Muscle of leg (tissue), 3 donors: ENCODE measurements at regions not wholly inside any gene's neighbourhood (a gene's known extent, or its start where the extent isn't known, plus 50 kb on each side); places are given as distances from the start of the nearest gene placed in this dataset.

Experiments used
- DNase-seq: peaks from one replicate; pipeline ENCODE4 v3.0.0; 2013
- H3K27ac ChIP-seq: one replicate; pipeline ENCODE4 v1.5.1; 2013; ENCODE audit warnings: mild to moderate bottlenecking, low read length, control low read depth
- H3K27me3 ChIP-seq: one replicate; pipeline ENCODE4 v1.6.1; 2013; ENCODE audit warnings: low read length; ENCODE audit not compliant: control insufficient read depth, insufficient read depth
- H3K36me3 ChIP-seq: one replicate; pipeline ENCODE4 v1.6.1; 2013; ENCODE audit warnings: low read length; ENCODE audit not compliant: control insufficient read depth, insufficient read depth
- H3K4me1 ChIP-seq: one replicate; pipeline ENCODE4 v1.6.1; 2013; ENCODE audit warnings: low read length; ENCODE audit not compliant: control insufficient read depth, insufficient read depth
- H3K4me3 ChIP-seq: one replicate; pipeline ENCODE4 v1.5.1; 2013; ENCODE audit warnings: low read length, control low read depth
- H3K9me3 ChIP-seq: replicated peaks from 2 replicates; pipeline ENCODE4 v1.6.1; 2013; ENCODE audit warnings: low read depth, low read length; ENCODE audit not compliant: control insufficient read depth
- WGBS: methylation state at CpG from one replicate; pipeline ENCODE4 v1.1.5; 2013; ENCODE audit warnings: missing lambda C conversion rate; ENCODE audit not compliant: insufficient coverage; 5-methylcytosine and 5-hydroxymethylcytosine counted together

- WGBS, result no CpG with 5 or more reads among the region's 2 CpGs
- H3K27ac ChIP-seq, result no peak overlapping the region
- H3K4me1 ChIP-seq, result peaks cover 2% of the 10 kb centered on the region
- no peak for DNase-seq
- no peaks in the 10 kb centered on the region for H3K36me3 ChIP-seq
- H3K27me3 ChIP-seq, result no peaks in the 10 kb centered on the region
- H3K9me3 ChIP-seq, result no peaks in the 10 kb centered on the region
- H3K4me3 ChIP-seq, result no peak overlapping the region
These were observed 212.7 kb upstream of the JUN start for GRCh38 chr1:58996341-58997059.

- Histone ChIP-seq H3K9me3 (no peaks in the 10 kb centered on the region), H3K4me3 (no peak overlapping the region), H3K27ac (no peak overlapping the region), H3K36me3 (no peaks in the 10 kb centered on the region), H3K27me3 (no peaks in the 10 kb centered on the region), H3K4me1 (peaks cover 2% of the 10 kb centered on the region)
- WGBS, result no CpG with 5 or more reads among the region's 1 CpG
- DNase-seq, result no peak
These were observed 213.2 kb upstream of the JUN start for GRCh38 chr1:58997060-58997411.

GRCh38 chr1:58997637-58998036 lies 213.8 kb upstream of the JUN start:
- no peaks in the 10 kb centered on the region for H3K9me3 ChIP-seq
- no CpG with 5 or more reads among the region's 1 CpG for WGBS
- no peak overlapping the region for H3K4me3 ChIP-seq
- H3K4me1 ChIP-seq, result peaks cover 2% of the 10 kb centered on the region
- H3K27ac ChIP-seq, result no peak overlapping the region
- H3K27me3 ChIP-seq, result no peaks in the 10 kb centered on the region
- no peak for DNase-seq
- H3K36me3 ChIP-seq, result no peaks in the 10 kb centered on the region

GRCh38 chr1:58999676-59000075 lies 215.8 kb upstream of the JUN start:
- H3K4me3 ChIP-seq, result no peak overlapping the region
- peaks cover 2% of the 10 kb centered on the region for H3K4me1 ChIP-seq
- 95% methylated on average over 5 of the region's 8 CpGs for WGBS
- no peak for DNase-seq
- no peaks in the 10 kb centered on the region for H3K36me3 ChIP-seq
- no peak overlapping the region for H3K27ac ChIP-seq
- H3K9me3 ChIP-seq, result no peaks in the 10 kb centered on the region
- H3K27me3 ChIP-seq, result no peaks in the 10 kb centered on the region

GRCh38 chr1:59004755-59005154 lies 220.9 kb upstream of the JUN start:
- Histone ChIP-seq H3K4me1 (peaks cover 2% of the 10 kb centered on the region), H3K27ac (no peak overlapping the region), H3K9me3 (no peaks in the 10 kb centered on the region), H3K27me3 (no peaks in the 10 kb centered on the region), H3K4me3 (no peak overlapping the region), H3K36me3 (no peaks in the 10 kb centered on the region)
- no CpG with 5 or more reads among the region's 2 CpGs for WGBS
- DNase-seq, result no peak

GRCh38 chr1:59005491-59006288 lies 221.8 kb upstream of the JUN start:
- no peak for DNase-seq
- H3K27ac ChIP-seq, result no peak overlapping the region
- no peak overlapping the region for H3K4me3 ChIP-seq
- H3K9me3 ChIP-seq, result no peaks in the 10 kb centered on the region
- no CpG with 5 or more reads among the region's 1 CpG for WGBS
- H3K36me3 ChIP-seq, result no peaks in the 10 kb centered on the region
- H3K27me3 ChIP-seq, result no peaks in the 10 kb centered on the region
- H3K4me1 ChIP-seq, result peaks cover 2% of the 10 kb centered on the region

GRCh38 chr1:59006289-59006658 lies 222.4 kb upstream of the JUN start:
- H3K27me3 ChIP-seq, result no peaks in the 10 kb centered on the region
- no peak overlapping the region for H3K27ac ChIP-seq
- H3K9me3 ChIP-seq, result no peaks in the 10 kb centered on the region
- H3K4me3 ChIP-seq, result no peak overlapping the region
- 77% methylated on average over 2 of the region's 3 CpGs for WGBS
- peaks cover 2% of the 10 kb centered on the region for H3K4me1 ChIP-seq
- no peaks in the 10 kb centered on the region for H3K36me3 ChIP-seq
- DNase-seq, result no peak

GRCh38 chr1:59006932-59007331 lies 223.1 kb upstream of the JUN start:
- Histone ChIP-seq H3K9me3 (no peaks in the 10 kb centered on the region), H3K4me1 (peaks cover 2% of the 10 kb centered on the region), H3K36me3 (no peaks in the 10 kb centered on the region), H3K27me3 (no peaks in the 10 kb centered on the region), H3K27ac (no peak overlapping the region), H3K4me3 (no peak overlapping the region)
- WGBS, result 68% methylated on average over 4 of the region's 6 CpGs
- no peak for DNase-seq

- DNase-seq, result no peak
- no peaks in the 10 kb centered on the region for H3K9me3 ChIP-seq
- no peaks in the 10 kb centered on the region for H3K27me3 ChIP-seq
- no peak overlapping the region for H3K27ac ChIP-seq
- H3K36me3 ChIP-seq, result no peaks in the 10 kb centered on the region
- peaks cover 2% of the 10 kb centered on the region for H3K4me1 ChIP-seq
- H3K4me3 ChIP-seq, result no peak overlapping the region
- WGBS, result 86% methylated on average over 2 of the region's 3 CpGs
These were observed 223.6 kb upstream of the JUN start for GRCh38 chr1:59007429-59007819.

- Histone ChIP-seq H3K4me3 (no peak overlapping the region), H3K36me3 (no peaks in the 10 kb centered on the region), H3K4me1 (peaks cover 3% of the 10 kb centered on the region), H3K27ac (no peak overlapping the region), H3K27me3 (no peaks in the 10 kb centered on the region), H3K9me3 (no peaks in the 10 kb centered on the region)
- peak; percentile 71 for DNase-seq
- 40% methylated on average over 2 of the region's 8 CpGs for WGBS
These were observed 224.2 kb upstream of the JUN start for GRCh38 chr1:59007820-59008598.
